HEK293T (cell line): ENCODE measurements at regions not wholly inside any gene's neighbourhood (a gene's known extent, or its start where the extent isn't known, plus 50 kb on each side); places are given as distances from the start of the nearest gene placed in this dataset.

Experiments used
- ARNT ChIP-seq: fragments of 450-650 bp; IDR thresholded peaks from 2 replicates; pipeline ENCODE4 v1.6.1; 2017; ENCODE audit warnings: mild to moderate bottlenecking
- BHLHE40 ChIP-seq: fragments of 450-650 bp; IDR thresholded peaks from 2 replicates; pipeline ENCODE4 v1.6.1; 2016; ENCODE audit warnings: mild to moderate bottlenecking, moderate library complexity, borderline replicate concordance
- CTBP1 ChIP-seq: fragments of 450-650 bp; IDR thresholded peaks from 2 replicates; pipeline ENCODE4 v1.6.1; 2016; ENCODE audit warnings: borderline replicate concordance
- ELF4 ChIP-seq: fragments of 450-650 bp; IDR thresholded peaks from 2 replicates; pipeline ENCODE4 v1.6.1; 2017; ENCODE audit warnings: antibody characterized with exemption
- FOXK2 ChIP-seq: fragments of 450-650 bp; IDR thresholded peaks from 2 replicates; pipeline ENCODE4 v1.6.1; 2016; ENCODE audit warnings: mild to moderate bottlenecking
- FOXM1 ChIP-seq: fragments of 450-650 bp; IDR thresholded peaks from 2 replicates; pipeline ENCODE4 v1.6.1; 2017; ENCODE audit warnings: mild to moderate bottlenecking, borderline replicate concordance
- HDGF ChIP-seq: fragments of 450-650 bp; IDR thresholded peaks from 2 replicates; pipeline ENCODE4 v1.6.1; 2017; ENCODE audit warnings: antibody characterized with exemption, borderline replicate concordance
- L3MBTL2 ChIP-seq: fragments of 450-650 bp; conservative IDR thresholded peaks from 2 replicates; pipeline ENCODE4 v1.6.1; 2016; ENCODE audit warnings: mild to moderate bottlenecking
- PKNOX1 ChIP-seq: fragments of 450-650 bp; IDR thresholded peaks from 2 replicates; pipeline ENCODE4 v1.6.1; 2016
- SP1 ChIP-seq: fragments of 450-650 bp; IDR thresholded peaks from 2 replicates; pipeline ENCODE4 v1.6.1; 2017
- SUZ12 ChIP-seq: fragments of 450-650 bp; IDR thresholded peaks from 2 replicates; pipeline ENCODE4 v1.6.1; 2016; ENCODE audit warnings: mild to moderate bottlenecking

DNA sequence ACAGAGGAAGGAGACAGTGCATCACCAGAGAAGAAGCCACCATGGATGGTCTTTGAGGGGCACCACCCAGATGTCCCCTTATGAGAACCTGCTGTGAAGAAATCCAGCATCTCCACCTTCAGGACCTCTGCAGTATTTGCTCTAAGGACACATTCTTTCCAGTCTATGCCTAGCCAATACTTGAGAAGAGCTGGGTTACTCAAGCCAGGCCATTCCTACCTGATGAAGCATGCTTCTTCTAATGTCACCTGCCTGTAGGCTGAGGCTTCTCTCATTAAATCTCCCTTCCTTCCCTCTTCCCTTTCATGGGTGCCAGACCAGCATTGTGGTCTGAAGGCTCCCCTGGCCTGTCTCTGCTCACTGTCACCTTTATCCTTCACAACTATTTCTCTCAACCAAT lies 654.5 kb upstream of the AUTS2 start:
- no peak for TF ChIP-seq FOXK2
- TF ChIP-seq ELF4, result no peak
- TF ChIP-seq L3MBTL2, result no peak
- no peak for TF ChIP-seq SP1
- no peak for TF ChIP-seq FOXM1
- no peak for TF ChIP-seq SUZ12
- no peak for TF ChIP-seq CTBP1
- no peak for TF ChIP-seq PKNOX1
- TF ChIP-seq BHLHE40, result no peak
- TF ChIP-seq HDGF, result no peak
- no peak for TF ChIP-seq ARNT
